H1 (cell line): ENCODE measurements at regions not wholly inside any gene's neighbourhood (a gene's known extent, or its start where the extent isn't known, plus 50 kb on each side); places are given as distances from the start of the nearest gene placed in this dataset.

Experiments
- CTCF ChIA-PET: fragments of 300-600 bp; sonication (Branson Sonifier 250); formaldehyde crosslinking; loops from one replicate; lab custom pipeline; 2021; ENCODE audit not compliant: partially characterized antibody; lab: Charles Lee
- POLR2A ChIA-PET: fragments of 300-600 bp; sonication (Branson Sonifier 250); formaldehyde crosslinking; loops from one replicate; lab custom pipeline; 2021; ENCODE audit warnings: inconsistent platforms; ENCODE audit not compliant: partially characterized antibody; lab: Charles Lee
- DNase-seq, 2 experiments: peaks; one replicate each; pipeline versions ENCODE4 v3.0.0 to v3.0.0-alpha.2; 2010 to 2022; ENCODE audit warnings: low spot score in 2 of 2, low read depth in 1 of 2, mixed read lengths in 1 of 2
- FAIRE-seq: peaks from 2 replicates; lab custom pipeline; 2011; peaks lifted over from hg19 to GRCh38; lab: Jason Lieb, UNC
- H2AFZ ChIP-seq: 2 replicates; pipeline ENCODE4 v1.8.1; 2012; ENCODE audit warnings: low read length, inconsistent platforms
- H2AK5ac ChIP-seq: 2 replicates; pipeline ENCODE4 v1.6.1; 2013; ENCODE audit warnings: low read depth, low read length
- H2BK120ac ChIP-seq: replicated peaks from 2 replicates; pipeline ENCODE3; 2013; ENCODE audit warnings: low read depth, low read length, inconsistent platforms
- H2BK12ac ChIP-seq: 2 replicates; pipeline ENCODE4 v1.6.1; 2013; ENCODE audit warnings: low read depth, low read length
- H2BK15ac ChIP-seq: 2 replicates; pipeline ENCODE4 v1.6.1; 2013; ENCODE audit warnings: low read length
- H2BK20ac ChIP-seq: 2 replicates; pipeline ENCODE4 v1.6.1; 2013; ENCODE audit warnings: low read length
- H2BK5ac ChIP-seq: 2 replicates; pipeline ENCODE4 v1.6.1; 2013; ENCODE audit warnings: low read depth, low read length
- H3K14ac ChIP-seq: 2 replicates; pipeline ENCODE4 v1.6.1; 2013; ENCODE audit warnings: inconsistent platforms; ENCODE audit not compliant: insufficient read length
- H3K18ac ChIP-seq: 2 replicates; pipeline ENCODE4 v1.6.1; 2013; ENCODE audit warnings: low read length; ENCODE audit errors: extremely low read depth
- H3K23ac ChIP-seq: 2 replicates; pipeline ENCODE4 v1.6.1; 2013; ENCODE audit warnings: inconsistent platforms; ENCODE audit not compliant: insufficient read length
- H3K23me2 ChIP-seq: 2 replicates; pipeline ENCODE4 v1.6.1; 2013; ENCODE audit warnings: low read depth, low read length
- H3K27ac ChIP-seq: 2 replicates; pipeline ENCODE4 v1.6.1; 2011; ENCODE audit warnings: low read depth, low read length, inconsistent platforms
- H3K27me3 ChIP-seq, 4 experiments: replicated peaks in 1 of 4; 1 replicate in 1 of 4; 2 replicates in 3 of 4; pipeline versions ENCODE4 v1.6.1 to v1.8.1; 2011 to 2013; ENCODE audit warnings: low read length in 3 of 4, mild to moderate bottlenecking in 3 of 4, inconsistent platforms in 2 of 4, mixed read lengths in 2 of 4, moderate library complexity in 1 of 4; ENCODE audit not compliant: control insufficient read depth in 3 of 4, insufficient read depth in 3 of 4; ENCODE audit errors: extremely low read depth in 1 of 4
- H3K36me3 ChIP-seq, 4 experiments: 2 replicates each; pipeline versions ENCODE4 v1.6.1 to v1.8.1; 2011 to 2013; ENCODE audit warnings: mild to moderate bottlenecking in 4 of 4, low read length in 3 of 4, moderate library complexity in 2 of 4, control low read depth in 1 of 4, inconsistent platforms in 1 of 4; ENCODE audit not compliant: insufficient read depth in 4 of 4, control insufficient read depth in 2 of 4
- H3K4ac ChIP-seq: replicated peaks from 2 replicates; pipeline ENCODE3; 2013; ENCODE audit warnings: low read length, low read depth, mixed read lengths, inconsistent platforms; ENCODE audit not compliant: insufficient read length
- H3K4me1 ChIP-seq, 4 experiments: replicated peaks in 1 of 4; 1 replicate in 1 of 4; 2 replicates in 3 of 4; pipeline versions ENCODE4 v1.6.1 to v1.8.1; 2011 to 2013; ENCODE audit warnings: low read length in 3 of 4, inconsistent platforms in 2 of 4, mixed read lengths in 1 of 4; ENCODE audit not compliant: insufficient read depth in 4 of 4, control insufficient read depth in 3 of 4
- H3K4me2 ChIP-seq, 2 experiments: 2 replicates each; pipeline versions ENCODE4 v1.6.1 to v1.8.1; 2011 to 2013; ENCODE audit warnings: low read depth in 2 of 2, low read length in 2 of 2, control low read depth in 1 of 2, inconsistent platforms in 1 of 2, mild to moderate bottlenecking in 1 of 2; ENCODE audit not compliant: insufficient read depth in 1 of 2
- H3K4me3 ChIP-seq, 4 experiments: fragments of 200-600, 300-600 bp in 1 of 4; sonication (generic), shearing (Covaris generic), sonication (Bioruptor Twin) in 1 of 4; 2 replicates each; pipeline versions ENCODE4 v1.5.1 to v1.8.1; 2011 to 2016; ENCODE audit warnings: low read length in 4 of 4, low read depth in 3 of 4, control low read depth in 2 of 4, inconsistent platforms in 2 of 4, mild to moderate bottlenecking in 2 of 4, mixed read lengths in 1 of 4, moderate library complexity in 1 of 4; ENCODE audit not compliant: insufficient read depth in 2 of 4; ENCODE audit errors: extremely low read depth in 1 of 4
- H3K56ac ChIP-seq: replicated peaks from 2 replicates; pipeline ENCODE3; 2013; ENCODE audit warnings: low read depth, mild to moderate bottlenecking, mixed read lengths, low read length, inconsistent platforms; ENCODE audit not compliant: insufficient read length
- H3K79me1 ChIP-seq: 2 replicates; pipeline ENCODE4 v1.6.1; 2013; ENCODE audit warnings: low read depth, low read length, control low read depth
- H3K79me2 ChIP-seq, 2 experiments: 2 replicates each; pipeline versions ENCODE4 v1.6.1 to v1.8.1; 2012 to 2013; ENCODE audit warnings: low read length in 2 of 2, mild to moderate bottlenecking in 2 of 2, inconsistent platforms in 1 of 2; ENCODE audit not compliant: insufficient read depth in 2 of 2, control insufficient read depth in 1 of 2
- H3K9ac ChIP-seq, 4 experiments: replicated peaks in 1 of 4; 1 replicate in 1 of 4; 2 replicates in 3 of 4; pipeline versions ENCODE4 v1.6.1 to v1.8.1; 2011 to 2013; ENCODE audit warnings: low read depth in 3 of 4, low read length in 3 of 4, control low read depth in 2 of 4, mild to moderate bottlenecking in 2 of 4, moderate library complexity in 2 of 4, inconsistent platforms in 1 of 4; ENCODE audit errors: extremely low read depth in 1 of 4
- H3K9me3 ChIP-seq, 2 experiments: 2 replicates each; pipeline versions ENCODE4 v1.6.1 to v1.8.1; 2012 to 2013; ENCODE audit warnings: mild to moderate bottlenecking in 2 of 2, moderate library complexity in 2 of 2, control low read depth in 1 of 2, inconsistent platforms in 1 of 2, low read depth in 1 of 2, low read length in 1 of 2, mixed read lengths in 1 of 2; ENCODE audit not compliant: insufficient read depth in 2 of 2
- H4K20me1 ChIP-seq, 2 experiments: replicated peaks in 1 of 2; 2 replicates each; pipeline versions ENCODE3 to v1.8.1; 2011 to 2013; ENCODE audit warnings: inconsistent platforms in 2 of 2, low read length in 2 of 2, mild to moderate bottlenecking in 1 of 2; ENCODE audit not compliant: insufficient read depth in 2 of 2, control insufficient read depth in 1 of 2
- H4K5ac ChIP-seq: 2 replicates; pipeline ENCODE4 v1.6.1; 2013; ENCODE audit warnings: low read length, low read depth, mixed read lengths, inconsistent platforms; ENCODE audit not compliant: insufficient read length
- H4K8ac ChIP-seq: 2 replicates; pipeline ENCODE4 v1.8.0; 2013; ENCODE audit warnings: mild to moderate bottlenecking, moderate library complexity, low read length, inconsistent platforms; ENCODE audit not compliant: insufficient read depth; ENCODE audit errors: extremely low read depth
- H4K91ac ChIP-seq: replicated peaks from 2 replicates; pipeline ENCODE3; 2013; ENCODE audit warnings: low read length, mixed read lengths, inconsistent platforms; ENCODE audit not compliant: insufficient read length
- MAFK ChIP-seq: IDR thresholded peaks from 2 replicates; pipeline ENCODE4 v1.6.1; 2012; ENCODE audit warnings: low read depth, mild to moderate bottlenecking, improper control_type of control experiment, low read length
- WGBS, 2 experiments: shearing (Covaris generic) in 1 of 2; methylation state at CpG; one replicate each; pipeline versions ENCODE4 v1.1.6 to v1.1.7; 2013 to 2015; ENCODE audit warnings: low lambda C conversion rate in 2 of 2, mixed read lengths in 2 of 2, inconsistent platforms in 1 of 2, low coverage in 1 of 2, missing lambda C conversion rate in 1 of 2; ENCODE audit not compliant: insufficient replicate concordance in 2 of 2, insufficient coverage in 1 of 2, insufficient read length in 1 of 2; ENCODE audit errors: extremely low coverage in 1 of 2, missing lambda C conversion rate in 1 of 2; 5-methylcytosine and 5-hydroxymethylcytosine counted together
- TF ChIP-seq, protein P1 (sequence below): IDR thresholded peaks from 2 replicates; pipeline ENCODE4 v1.6.1; 2012; ENCODE audit warnings: inconsistent platforms

DNA sequence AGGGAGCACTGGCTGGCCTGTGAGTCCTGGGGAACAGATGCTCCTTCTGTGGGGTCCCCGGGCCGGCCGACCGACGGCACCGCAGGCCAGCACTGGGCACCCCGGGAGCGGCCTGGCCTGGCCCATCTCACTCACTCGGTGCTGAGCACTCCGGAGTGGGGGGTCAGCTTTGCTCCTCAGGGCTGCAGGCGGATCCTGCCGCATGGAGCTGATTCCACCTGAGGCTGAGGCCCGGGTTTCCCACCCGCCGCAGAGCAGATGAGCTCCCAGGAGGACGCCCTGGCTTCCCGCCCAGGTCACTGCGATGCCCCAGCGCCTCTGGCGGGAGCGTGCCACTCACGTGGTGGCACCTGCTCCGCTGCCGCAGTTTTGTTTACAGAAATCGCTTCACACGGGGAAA, 418.6 kb downstream of the GALR1 start:
- H3K23me2 ChIP-seq, result no peaks in the 10 kb centered on the region
- H3K4me3 ChIP-seq, result no peak overlapping the region
- H3K27me3 ChIP-seq, result no peaks in the 10 kb centered on the region
- no peaks in the 10 kb centered on the region for H3K79me1 ChIP-seq
- H3K9me3 ChIP-seq, result no peaks in the 10 kb centered on the region
- WGBS, 2 experiments, result 94% methylated on average over 24 of the region's 26 CpGs; no CpG with 5 or more reads in 1 of the 2 experiments
- no peak overlapping the region for H3K18ac ChIP-seq
- no peak overlapping the region for H2AFZ ChIP-seq
- no peak overlapping the region for H2AK5ac ChIP-seq
- H2BK12ac ChIP-seq, result no peak overlapping the region
- H3K4me1 ChIP-seq, result peaks cover 0 to 3% (median 2%) of the 10 kb centered on the region in 4 experiments; a peak in 3 of 7 replicates
- H3K36me3 ChIP-seq, result no peaks in the 10 kb centered on the region
- no peak overlapping the region for H3K4ac ChIP-seq
- DNase-seq (no peak), FAIRE-seq (no peak)
- H4K20me1 ChIP-seq, result no peaks in the 10 kb centered on the region
- no peaks in the 10 kb centered on the region for H3K79me2 ChIP-seq
- no peak overlapping the region for H2BK120ac ChIP-seq
- TF ChIP-seq, protein P1, sequence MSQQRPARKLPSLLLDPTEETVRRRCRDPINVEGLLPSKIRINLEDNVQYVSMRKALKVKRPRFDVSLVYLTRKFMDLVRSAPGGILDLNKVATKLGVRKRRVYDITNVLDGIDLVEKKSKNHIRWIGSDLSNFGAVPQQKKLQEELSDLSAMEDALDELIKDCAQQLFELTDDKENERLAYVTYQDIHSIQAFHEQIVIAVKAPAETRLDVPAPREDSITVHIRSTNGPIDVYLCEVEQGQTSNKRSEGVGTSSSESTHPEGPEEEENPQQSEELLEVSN, result 0 out of 2 replicates have a peak, but pooled peaks have one; percentile 10
- TF ChIP-seq MAFK, result no peak
- H3K27ac ChIP-seq, result no peak overlapping the region
- no peak overlapping the region for H2BK15ac ChIP-seq
- no peak overlapping the region for H4K5ac ChIP-seq
- H2BK5ac ChIP-seq, result no peak overlapping the region
- H3K14ac ChIP-seq, result no peak overlapping the region
- ChIA-PET POLR2A (no interaction called here), CTCF (interaction anchor here (0.6 kb wide), 1 partner anchor 117 kb away, joined by 3 read pairs; no protein-coding TSS in a partner anchor)
- H2BK20ac ChIP-seq, result no peak overlapping the region
- H4K8ac ChIP-seq, result no peak overlapping the region
- H3K4me2 ChIP-seq, result no peak overlapping the region
- no peak overlapping the region for H4K91ac ChIP-seq
- no peak overlapping the region for H3K23ac ChIP-seq
- no peak overlapping the region for H3K9ac ChIP-seq
- no peak overlapping the region for H3K56ac ChIP-seq
